ENCODE measurements at regions not wholly inside any gene's neighbourhood (a gene's known extent, or its start where the extent isn't known, plus 50 kb on each side); places are given as distances from the start of the nearest gene placed in this dataset.

DNA sequence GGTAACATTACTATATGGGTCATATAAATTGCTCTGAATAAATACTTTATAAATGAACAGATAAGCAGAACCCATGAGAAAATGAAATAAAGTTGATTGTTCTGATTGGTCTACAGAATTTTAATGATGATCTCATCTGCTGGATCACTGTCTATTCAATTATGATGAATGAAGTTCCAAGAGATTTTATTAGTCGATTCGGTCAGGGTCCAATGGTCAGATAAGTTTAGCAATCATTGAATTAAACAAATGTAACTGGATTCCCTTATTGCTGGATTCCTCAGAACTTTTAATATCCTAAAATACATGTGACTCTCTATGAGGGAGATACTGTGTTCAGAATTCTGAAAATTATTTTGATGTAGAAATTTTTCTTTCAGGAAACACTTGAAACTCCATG, 715.2 kb downstream of the EPM2A start:
- TF ChIP-seq, protein P1, sequence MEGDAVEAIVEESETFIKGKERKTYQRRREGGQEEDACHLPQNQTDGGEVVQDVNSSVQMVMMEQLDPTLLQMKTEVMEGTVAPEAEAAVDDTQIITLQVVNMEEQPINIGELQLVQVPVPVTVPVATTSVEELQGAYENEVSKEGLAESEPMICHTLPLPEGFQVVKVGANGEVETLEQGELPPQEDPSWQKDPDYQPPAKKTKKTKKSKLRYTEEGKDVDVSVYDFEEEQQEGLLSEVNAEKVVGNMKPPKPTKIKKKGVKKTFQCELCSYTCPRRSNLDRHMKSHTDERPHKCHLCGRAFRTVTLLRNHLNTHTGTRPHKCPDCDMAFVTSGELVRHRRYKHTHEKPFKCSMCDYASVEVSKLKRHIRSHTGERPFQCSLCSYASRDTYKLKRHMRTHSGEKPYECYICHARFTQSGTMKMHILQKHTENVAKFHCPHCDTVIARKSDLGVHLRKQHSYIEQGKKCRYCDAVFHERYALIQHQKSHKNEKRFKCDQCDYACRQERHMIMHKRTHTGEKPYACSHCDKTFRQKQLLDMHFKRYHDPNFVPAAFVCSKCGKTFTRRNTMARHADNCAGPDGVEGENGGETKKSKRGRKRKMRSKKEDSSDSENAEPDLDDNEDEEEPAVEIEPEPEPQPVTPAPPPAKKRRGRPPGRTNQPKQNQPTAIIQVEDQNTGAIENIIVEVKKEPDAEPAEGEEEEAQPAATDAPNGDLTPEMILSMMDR (IDR thresholded peaks at IDR 0.05): no peak
- H3K4me1 ChIP-seq: peaks cover 0 to 12% (median 4%) of the 10 kb centered on the region in 4 donors
- H3K27me3 ChIP-seq: no peaks in the 10 kb centered on the region
- no peak overlapping the region for H3K27ac ChIP-seq
- no peak for DNase-seq
- intact Hi-C loops (cut with DNase I; ENCODE audit: low total_unique reads): no loop called here
- H3K36me3 ChIP-seq: no peaks in the 10 kb centered on the region
- H3K9me3 ChIP-seq: no peaks in the 10 kb centered on the region
- H3K4me3 ChIP-seq: no peak overlapping the region

DNA sequence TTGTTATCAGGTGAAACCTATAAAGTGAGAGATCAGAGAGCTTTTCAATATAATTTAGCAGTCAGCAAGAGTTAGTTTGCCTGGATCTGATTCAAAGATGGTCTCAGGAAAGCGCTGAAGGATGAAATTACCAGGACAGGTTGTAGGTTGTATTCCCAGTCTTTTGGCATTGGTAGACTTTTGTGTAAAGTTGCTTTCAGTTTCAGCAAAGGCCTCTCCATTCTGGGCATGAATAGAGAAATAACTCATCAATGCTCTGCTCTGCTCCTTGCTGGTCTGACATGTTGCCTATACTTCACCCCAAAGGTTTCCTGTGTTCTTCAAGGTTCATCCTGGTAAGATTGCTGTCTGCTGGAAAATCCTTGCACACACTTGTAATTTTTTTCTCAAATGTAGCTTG, 714.8 kb downstream of the EPM2A start:
- Histone ChIP-seq H3K27ac (no peak overlapping the region), H3K4me1 (peaks cover 0 to 7% (median 4%) of the 10 kb centered on the region in 4 donors), H3K27me3 (no peaks in the 10 kb centered on the region), H3K4me3 (no peak overlapping the region), H3K36me3 (no peaks in the 10 kb centered on the region), H3K9me3 (no peaks in the 10 kb centered on the region)
- TF ChIP-seq, protein P1 (IDR thresholded peaks at IDR 0.05): no peak
- DNase-seq: no peak
- intact Hi-C loops (cut with DNase I; ENCODE audit: low total_unique reads): no loop called here

DNA sequence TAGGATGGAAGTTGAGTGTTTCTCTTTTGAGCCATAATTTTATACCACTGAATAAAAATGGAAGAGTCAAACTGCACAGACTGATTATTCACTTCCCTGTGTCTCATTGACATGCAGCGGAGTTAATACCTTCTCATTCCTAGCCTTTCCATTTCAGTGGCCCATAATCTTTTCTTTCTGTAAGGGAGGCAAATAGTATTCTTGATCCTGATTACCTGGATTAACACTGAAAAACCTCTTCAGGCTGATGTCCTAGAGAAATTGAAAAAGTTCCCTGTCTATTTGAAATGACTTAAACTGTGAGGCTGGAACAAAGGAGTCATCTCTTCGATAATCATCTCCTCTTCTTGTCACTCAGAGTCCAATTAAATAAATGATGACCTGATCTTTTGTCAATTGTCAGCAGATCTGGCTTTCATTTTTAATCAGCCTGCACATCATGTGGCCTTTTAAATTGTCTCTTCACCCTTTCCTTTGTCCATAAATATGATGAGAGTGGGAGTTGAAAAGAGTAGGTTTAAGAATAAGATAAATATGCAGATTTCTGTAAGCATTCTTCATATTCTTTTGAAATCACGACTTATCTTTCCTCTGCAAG, 713.0 kb downstream of the EPM2A start:
- Histone ChIP-seq H3K36me3 (no peaks in the 10 kb centered on the region), H3K9me3 (no peaks in the 10 kb centered on the region), H3K4me3 (no peak overlapping the region), H3K27ac (no peak overlapping the region), H3K4me1 (no peaks in the 10 kb centered on the region), H3K27me3 (no peaks in the 10 kb centered on the region)
- TF ChIP-seq, protein P1 (IDR thresholded peaks at IDR 0.05): no peak
- intact Hi-C loops (cut with DNase I; ENCODE audit: low total_unique reads): no loop called here
- DNase-seq: no peak

GRCh38 chr6:145023116-145023726, 712.1 kb downstream of the EPM2A start:
- Histone ChIP-seq H3K4me1 (no peaks in the 10 kb centered on the region), H3K4me3 (no peak overlapping the region), H3K36me3 (no peaks in the 10 kb centered on the region), H3K27me3 (no peaks in the 10 kb centered on the region), H3K9me3 (no peaks in the 10 kb centered on the region), H3K27ac (no peak overlapping the region)
- no peak for DNase-seq
- intact Hi-C loops (cut with DNase I; ENCODE audit: low total_unique reads): no loop called here
- TF ChIP-seq, protein P1 (IDR thresholded peaks at IDR 0.05): no peak

DNA sequence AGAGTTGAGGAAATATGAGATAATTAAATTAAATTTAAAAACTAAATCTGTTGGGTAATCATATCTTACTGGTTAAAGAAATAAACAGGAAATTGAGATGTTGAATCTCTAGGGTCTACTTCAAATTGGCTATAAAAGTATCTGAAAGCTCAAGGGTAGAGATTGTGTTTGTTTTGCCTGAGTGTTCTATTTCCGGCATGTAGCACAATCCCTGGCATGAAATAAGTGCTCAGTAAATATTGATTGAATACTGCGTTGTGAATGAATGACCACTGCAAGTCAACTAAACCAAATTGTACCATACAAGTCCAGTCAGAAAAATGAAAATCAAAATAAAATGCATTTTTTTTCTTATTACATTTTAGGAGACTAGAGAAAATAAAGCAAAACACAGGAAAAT, 709.8 kb downstream of the EPM2A start:
- Histone ChIP-seq H3K4me3 (no peak overlapping the region), H3K27ac (no peak overlapping the region), H3K27me3 (no peaks in the 10 kb centered on the region), H3K9me3 (no peaks in the 10 kb centered on the region), H3K4me1 (no peaks in the 10 kb centered on the region), H3K36me3 (no peaks in the 10 kb centered on the region)
- DNase-seq: no peak
- TF ChIP-seq, protein P1 (IDR thresholded peaks at IDR 0.05): no peak
- intact Hi-C loops (cut with DNase I; ENCODE audit: low total_unique reads): no loop called here

Measured in tibial artery (tissue), 4 donors.